Adrenal gland (tissue), 9 donors: ENCODE measurements at regions not wholly inside any gene's neighbourhood (a gene's known extent, or its start where the extent isn't known, plus 50 kb on each side); places are given as distances from the start of the nearest gene placed in this dataset.
A peak's percentile ranks its signal among the peaks of the same experiment; 100 is the strongest.

Source experiments
- DNase-seq, 7 donors: peaks; one replicate each; pipeline ENCODE4 v3.0.0-alpha.2; 2019 to 2020
- H3K27ac ChIP-seq, 5 donors: fragments of 200-600 bp; sonication (generic) in 4 of 5; 1 replicate in 3 of 5; 2 replicates in 2 of 5; pipeline versions ENCODE4 v1.5.1 to v1.8.0; 2016 to 2020; ENCODE audit warnings: mild to moderate bottlenecking in 1 of 5
- H3K27me3 ChIP-seq: fragments of 200-600 bp; 2 replicates; pipeline ENCODE4 v1.8.0; 2021
- H3K36me3 ChIP-seq, 2 donors: fragments of 200-600 bp; replicated peaks in 1 of 2; 1 replicate in 1 of 2; 2 replicates in 1 of 2; pipeline versions ENCODE4 v1.5.1 to v1.8.0; 2018 to 2022
- H3K4me1 ChIP-seq, 2 donors: fragments of 200-600 bp; replicated peaks in 1 of 2; 1 replicate in 1 of 2; 2 replicates in 1 of 2; pipeline versions ENCODE4 v1.5.1 to v1.8.0; 2018 to 2021
- H3K4me3 ChIP-seq, 4 donors: fragments of 200-600 bp; sonication (generic) in 3 of 4; one replicate each; pipeline ENCODE4 v1.5.1; 2016 to 2018
- H3K9me3 ChIP-seq, 3 donors: fragments of 200-600 bp; sonication (generic) in 1 of 3; replicated peaks in 1 of 3; 1 replicate in 2 of 3; 2 replicates in 1 of 3; pipeline versions ENCODE4 v1.5.1 to v1.8.0; 2016 to 2021
- CTCF ChIP-seq, 6 experiments: fragments of 450-650 bp in 4 of 6; fragments of 200-600 bp in 2 of 6; sonication (generic) in 1 of 6; IDR thresholded peaks; 1 replicate in 5 of 6; 2 replicates in 1 of 6; pipeline versions ENCODE4 v1.5.1 to v1.8.0; 2016 to 2021; ENCODE audit warnings: antibody characterized with exemption in 6 of 6, mild to moderate bottlenecking in 2 of 6, moderate library complexity in 1 of 6
- POLR2A ChIP-seq, 2 donors: fragments of 450-650 bp; IDR thresholded peaks; one replicate each; pipeline ENCODE4 v1.6.1; 2017; ENCODE audit warnings: antibody characterized with exemption in 2 of 2, mild to moderate bottlenecking in 2 of 2, moderate library complexity in 1 of 2
- WGBS, 4 donors: extraction: QIAGEN DNeasy Blood & Tissue Kit in 2 of 4; methylation state at CpG; one replicate each; pipeline versions ENCODE4 v1.1.5 to v1.1.7; 2013 to 2017; 5-methylcytosine and 5-hydroxymethylcytosine counted together
- intact Hi-C, 2 donors: fragments of 100-400 bp; cut with DNase I; formaldehyde crosslinking; loops; one replicate each; pipeline versions ENCODE4 v1.14.1 to v1.15.0; 2022 to 2023
- donor health status: healthy with polysubstance abuse.
- donor health status: Bipolar disorder and iron deficiency.
- donor health status: DM: yes; HTN: yes; CAD: no.
- donor health status: DM: no; HTN: no; CAD: no.
- donor health status: DM: no; HTN: no; CAD: no.

DNA sequence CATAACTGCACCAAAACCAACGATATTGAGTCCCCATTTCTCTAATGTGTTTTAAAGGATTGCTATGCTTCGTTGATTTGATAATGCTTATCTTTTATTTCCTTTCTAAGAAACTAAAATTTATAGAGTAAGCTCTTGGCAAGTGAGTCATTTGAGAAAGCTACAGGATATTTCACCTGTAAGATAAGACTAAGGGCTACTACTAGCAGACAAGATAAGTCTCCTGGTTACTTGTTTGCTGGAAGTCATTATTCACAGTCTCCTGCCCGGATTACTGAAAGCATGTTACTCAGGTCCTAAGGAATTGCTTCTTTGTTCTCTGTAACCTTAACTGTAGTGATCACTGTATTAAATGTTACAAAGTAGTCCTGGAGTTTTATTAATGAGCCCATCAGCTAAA is 315.9 kb upstream of the RASA1 start:
- no peak for DNase-seq
- no peaks in the 10 kb centered on the region for H3K27me3 ChIP-seq
- intact Hi-C loops = no loop called here
- H3K27ac ChIP-seq = no peak overlapping the region
- no peak overlapping the region for H3K4me3 ChIP-seq
- H3K36me3 ChIP-seq = no peaks in the 10 kb centered on the region
- no peaks in the 10 kb centered on the region for H3K4me1 ChIP-seq
- TF ChIP-seq CTCF (IDR thresholded peaks at IDR 0.05) = no peak
- H3K9me3 ChIP-seq = no peaks in the 10 kb centered on the region
- WGBS, 4 donors = 41 to 51% (median 47%) methylated on average over 3 of the region's 3 CpGs

- H3K9me3 ChIP-seq = no peaks in the 10 kb centered on the region
- no peak for DNase-seq
- intact Hi-C loops = loop anchor here in 1 of 2 donors (5.0 kb wide), 1 partner anchor 83 kb away; no protein-coding TSS in a partner anchor
- no peaks in the 10 kb centered on the region for H3K36me3 ChIP-seq
- TF ChIP-seq POLR2A (IDR thresholded peaks at IDR 0.05) (no peak), CTCF (IDR thresholded peaks at IDR 0.05) (no peak)
- peaks cover 0 to 3% of the 10 kb centered on the region in 2 donors for H3K4me1 ChIP-seq
- 87 to 100% (median 90%) methylated on average over 1 of the region's 1 CpG for WGBS, 4 donors
- H3K27me3 ChIP-seq = no peaks in the 10 kb centered on the region
- H3K27ac ChIP-seq = no peak overlapping the region
- no peak overlapping the region for H3K4me3 ChIP-seq
Measured at GRCh38 chr5:86964889-86965288, 302.8 kb upstream of the RASA1 start.

DNA sequence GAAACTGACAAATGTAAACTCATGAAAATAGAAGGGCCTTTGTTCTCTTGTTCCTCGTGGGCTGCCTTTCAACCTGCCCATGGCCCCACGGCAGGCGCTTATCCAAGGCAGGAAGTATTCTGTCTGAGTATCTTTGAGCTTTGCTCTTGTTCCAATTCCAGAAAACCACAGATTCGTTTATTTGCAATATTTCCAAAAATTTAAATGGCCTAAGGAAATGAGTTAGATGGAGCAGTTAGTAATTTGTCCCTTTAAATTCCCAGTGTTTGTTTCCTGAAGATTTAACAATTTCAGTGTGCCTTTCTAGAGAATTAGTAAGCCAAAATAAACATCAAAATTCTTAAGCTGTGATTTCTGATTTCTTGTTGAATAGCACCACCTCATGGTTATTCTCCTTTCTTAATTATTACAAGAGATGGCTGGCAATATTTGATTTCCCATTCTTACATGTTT is 299.4 kb upstream of the RASA1 start:
- TF ChIP-seq CTCF (IDR thresholded peaks at IDR 0.05) (peak in 5 of 6 experiments; percentile 50 to 77 (median 52)), POLR2A (IDR thresholded peaks at IDR 0.05) (no peak)
- whole genome bisulfite sequencing, 4 donors = 6 to 11% (median 9%) methylated on average over 4 of the region's 4 CpGs
- Histone ChIP-seq H3K27me3 (no peaks in the 10 kb centered on the region), H3K27ac (no peak overlapping the region), H3K36me3 (no peaks in the 10 kb centered on the region), H3K4me3 (no peak overlapping the region), H3K9me3 (no peaks in the 10 kb centered on the region), H3K4me1 (peaks cover 0 to 3% of the 10 kb centered on the region in 2 donors)
- intact Hi-C loops = loop anchor here in 1 of 2 donors (5.0 kb wide), 1 partner anchor 86 kb away; no protein-coding TSS in a partner anchor
- DNase-seq = peak in 1 of 7 donors; percentile 4

DNA sequence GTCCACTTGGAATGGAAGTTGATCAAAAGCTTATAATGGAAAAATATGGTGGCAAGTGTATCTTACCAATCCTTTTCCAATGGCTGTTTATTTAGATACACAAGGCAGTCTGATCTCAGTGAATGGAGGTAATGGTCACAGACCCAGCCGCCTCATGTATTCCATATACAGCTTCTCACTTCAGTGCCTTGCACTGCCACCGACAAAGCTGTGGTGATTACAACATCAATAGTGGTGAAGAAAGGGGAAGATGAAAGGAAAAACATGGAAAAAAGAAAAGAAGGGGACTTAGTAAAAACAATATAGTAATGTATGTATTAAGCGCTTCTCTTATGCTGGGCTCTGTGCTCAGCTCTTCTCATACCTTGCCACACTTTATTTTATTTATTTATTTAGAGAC is 297.3 kb upstream of the RASA1 start:
- no peak for DNase-seq
- no peaks in the 10 kb centered on the region for H3K27me3 ChIP-seq
- H3K27ac ChIP-seq = no peak overlapping the region
- TF ChIP-seq CTCF (IDR thresholded peaks at IDR 0.05) = no peak
- peaks cover 0 to 3% of the 10 kb centered on the region in 2 donors for H3K4me1 ChIP-seq
- H3K36me3 ChIP-seq = no peaks in the 10 kb centered on the region
- H3K9me3 ChIP-seq = no peaks in the 10 kb centered on the region
- WGBS, 4 donors = 80 to 88% (median 84%) methylated on average over 3 of the region's 3 CpGs
- H3K4me3 ChIP-seq = no peak overlapping the region
- intact Hi-C loops = no loop called here
